Stimulated activated CD4-positive, alpha-beta T cell treated with anti-CD3 and anti-CD28 coated beads, Interleukin-1b, Interleukin-23, amount 100 ng/mL, for 24 hours (primary cell): ENCODE measurements at regions not wholly inside any gene's neighbourhood (a gene's known extent, or its start where the extent isn't known, plus 50 kb on each side); places are given as distances from the start of the nearest gene placed in this dataset.
A peak's percentile ranks its signal among the peaks of the same experiment; 100 is the strongest.
"Not testable (repeated sequence)": the region's sequence is repeated elsewhere in the genome, so short reads cannot be mapped to it uniquely, and the experiment has no call there.

Source experiments
- DNase-seq, 4 experiments: peaks; one replicate each; pipeline ENCODE4 v3.0.0-alpha.2; 2020; ENCODE audit warnings: low read depth in 4 of 4, low spot score in 1 of 4

- DNase-seq = no peak
These were observed 75.5 kb downstream of the ASB1 start for GRCh38 chr2:238502088-238502810.

GRCh38 chr2:238502956-238503791, 76.4 kb downstream of the ASB1 start:
- DNase-seq = no peak

GRCh38 chr2:238504181-238504931, 77.6 kb downstream of the ASB1 start:
- no peak for DNase-seq

- no peak for DNase-seq
These were observed 78.6 kb downstream of the ASB1 start for GRCh38 chr2:238505119-238505891.

- DNase-seq = no peak
These were observed 79.2 kb downstream of the ASB1 start for GRCh38 chr2:238505892-238506280.

GRCh38 chr2:238506371-238507068, 79.8 kb downstream of the ASB1 start:
- no peak for DNase-seq

GRCh38 chr2:238507836-238508235, 81.1 kb downstream of the ASB1 start:
- DNase-seq = no peak

- no peak for DNase-seq
These were observed 82.6 kb downstream of the ASB1 start for GRCh38 chr2:238509151-238509835.

GRCh38 chr2:238509903-238510302, 83.2 kb downstream of the ASB1 start:
- no peak for DNase-seq

- DNase-seq = no peak
These were observed 84.3 kb downstream of the ASB1 start for GRCh38 chr2:238510911-238511613.

- no peak for DNase-seq
These were observed 84.9 kb downstream of the ASB1 start for GRCh38 chr2:238511614-238511950.

GRCh38 chr2:238512247-238512867, 85.6 kb downstream of the ASB1 start:
- no peak for DNase-seq

- peak in 1 of 4 experiments; percentile 8 for DNase-seq
These were observed 86.6 kb downstream of the ASB1 start for GRCh38 chr2:238513346-238513745.

- DNase-seq = not testable (repeated sequence)
These were observed 87.3 kb downstream of the ASB1 start for GRCh38 chr2:238514024-238514423.

GRCh38 chr2:238515377-238515776, 88.7 kb downstream of the ASB1 start:
- no peak for DNase-seq

- DNase-seq = no peak
These were observed 90.5 kb downstream of the ASB1 start for GRCh38 chr2:238517209-238517608.

- no peak for DNase-seq
These were observed 91.6 kb downstream of the ASB1 start for GRCh38 chr2:238518172-238518820.

GRCh38 chr2:238518821-238519186, 92.1 kb downstream of the ASB1 start:
- no peak for DNase-seq
